ELF-1 (cell line): ENCODE measurements at regions not wholly inside any gene's neighbourhood (a gene's known extent, or its start where the extent isn't known, plus 50 kb on each side); places are given as distances from the start of the nearest gene placed in this dataset.
"Not testable (repeated sequence)": the region's sequence is repeated elsewhere in the genome, so short reads cannot be mapped to it uniquely, and the experiment has no call there.

Source experiments
- DNase-seq: peaks from one replicate; pipeline ENCODE4 v3.0.0-alpha.2; 2016; ENCODE audit warnings: low read depth, low spot score

DNA sequence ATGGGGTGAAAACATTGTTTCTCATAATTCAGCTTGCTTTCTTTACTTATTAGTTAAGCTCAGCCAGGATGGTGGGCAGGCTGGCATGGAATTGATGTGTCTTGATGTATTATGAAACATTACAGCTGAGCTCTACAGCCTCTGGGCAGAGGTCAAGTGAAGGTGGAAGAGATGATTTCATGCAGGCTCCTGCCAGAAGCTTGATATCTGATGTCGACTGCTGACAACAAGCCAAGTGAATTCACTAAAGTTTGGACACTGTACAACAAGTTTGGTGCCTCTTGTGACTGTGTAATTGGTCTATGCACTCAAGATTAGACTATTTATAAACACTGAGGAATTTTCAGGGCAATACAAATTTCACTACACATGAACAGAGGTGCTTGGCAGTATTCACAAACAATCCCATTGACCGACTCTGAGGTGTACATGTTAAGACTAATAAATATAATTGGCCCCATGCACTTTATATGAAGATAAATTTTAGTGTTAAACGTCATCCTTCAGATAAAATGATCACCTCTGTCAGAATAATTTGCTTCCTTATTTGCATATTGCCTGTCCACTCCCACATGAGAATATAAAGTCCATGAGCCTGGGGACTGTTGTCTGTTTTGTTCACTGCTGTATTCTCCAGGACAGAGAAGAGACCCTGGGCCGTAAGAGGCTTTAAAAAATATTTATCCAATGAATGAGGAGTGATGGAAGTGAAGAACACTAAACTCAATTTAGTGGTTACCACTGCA, 612.2 kb downstream of the IQCM start:
- DNase-seq = no peak

DNA sequence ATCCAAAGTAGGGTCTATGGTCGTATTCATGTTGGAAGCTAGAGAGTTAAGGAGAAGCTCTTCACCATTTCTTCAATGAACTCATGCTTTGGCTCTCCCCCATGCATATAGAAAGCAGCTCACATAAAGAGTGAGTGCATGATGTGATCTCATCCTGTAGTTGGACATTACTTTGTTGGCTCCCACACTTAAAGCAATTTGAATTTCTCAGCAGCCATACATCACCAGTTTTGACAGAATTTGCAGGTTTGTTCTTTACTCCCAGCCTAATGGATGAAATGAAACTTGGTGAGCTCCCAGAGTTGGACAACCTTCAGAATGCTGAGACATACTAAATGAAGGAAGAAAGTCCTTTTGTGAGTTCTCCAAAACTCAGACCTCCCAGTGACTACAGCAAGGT, 613.5 kb downstream of the IQCM start:
- DNase-seq = no peak

DNA sequence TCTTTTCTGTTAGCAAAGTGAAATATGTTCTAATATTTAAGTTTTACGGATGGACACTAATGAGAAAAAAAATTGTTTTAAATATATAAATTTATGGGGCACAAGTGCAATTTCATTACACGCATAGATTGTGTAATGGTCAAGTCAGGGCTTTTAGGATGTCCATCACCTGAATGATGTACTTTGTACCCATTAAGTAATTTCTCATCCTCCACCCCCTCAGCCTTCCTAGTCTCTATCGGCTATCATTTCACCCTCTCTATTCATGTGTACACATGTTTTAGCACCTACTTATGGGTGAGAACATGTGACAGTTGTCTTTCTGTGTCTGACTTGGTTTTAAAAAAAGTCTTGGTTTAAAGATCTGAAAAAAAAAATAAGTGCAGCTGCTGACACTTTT, 616.0 kb downstream of the IQCM start:
- DNase-seq = no peak

DNA sequence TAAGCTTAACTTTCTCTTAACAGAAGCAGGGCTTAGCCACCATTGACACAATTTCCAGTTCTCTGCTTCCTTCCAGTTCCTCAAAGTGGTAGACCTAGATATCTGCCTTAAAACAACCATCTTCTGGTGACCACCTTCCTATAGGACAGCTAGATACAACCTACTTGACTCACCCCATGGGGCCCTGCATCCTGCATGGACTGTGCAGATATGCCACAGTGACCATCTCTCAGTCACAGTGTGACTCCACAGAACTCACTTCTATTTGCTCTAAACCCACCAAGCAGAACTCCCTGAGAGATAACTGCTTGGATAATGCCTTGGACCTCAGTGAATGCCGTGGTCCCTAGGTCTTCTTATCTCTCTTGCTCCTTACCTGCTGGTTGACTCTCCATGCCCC, 621.6 kb downstream of the IQCM start:
- DNase-seq = no peak

DNA sequence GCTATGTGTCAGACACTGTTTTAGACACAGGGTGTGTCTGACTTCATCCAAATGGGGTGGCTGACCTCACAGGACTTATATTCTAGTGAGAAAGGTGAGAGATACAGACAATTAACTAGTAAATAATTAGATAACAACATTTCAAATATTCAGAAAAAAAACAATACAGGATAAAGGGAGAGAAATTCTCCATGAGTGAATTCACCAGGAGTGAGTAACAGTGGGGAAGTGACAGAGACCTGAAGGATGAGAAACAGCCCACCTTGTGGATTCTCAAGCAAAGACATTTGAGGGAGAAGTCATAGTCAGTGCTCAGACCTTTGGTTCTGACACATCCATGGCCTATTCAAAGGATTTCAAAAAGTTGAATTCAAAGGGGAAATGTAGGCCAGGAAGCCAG, 627.9 kb downstream of the IQCM start:
- DNase-seq = no peak

DNA sequence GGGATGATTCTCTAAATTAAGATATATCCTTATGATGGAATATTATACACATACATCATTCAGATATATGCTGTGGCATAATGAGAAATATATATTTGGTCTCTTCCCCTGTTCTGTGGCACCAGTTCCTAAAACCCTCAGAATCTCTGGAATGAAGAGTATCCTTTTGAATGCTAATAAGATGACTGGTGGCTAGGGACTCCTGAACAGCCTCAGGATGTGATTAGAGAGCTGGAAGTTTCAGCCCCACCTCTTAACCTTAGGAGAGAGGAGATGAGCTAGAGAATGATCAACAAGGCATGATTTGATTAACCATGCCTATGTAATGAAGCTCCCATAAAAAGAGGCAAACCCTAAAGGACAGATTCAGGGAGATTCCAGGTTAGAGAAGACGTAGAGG, 632.0 kb downstream of the IQCM start:
- peak; percentile 48 for DNase-seq

DNA sequence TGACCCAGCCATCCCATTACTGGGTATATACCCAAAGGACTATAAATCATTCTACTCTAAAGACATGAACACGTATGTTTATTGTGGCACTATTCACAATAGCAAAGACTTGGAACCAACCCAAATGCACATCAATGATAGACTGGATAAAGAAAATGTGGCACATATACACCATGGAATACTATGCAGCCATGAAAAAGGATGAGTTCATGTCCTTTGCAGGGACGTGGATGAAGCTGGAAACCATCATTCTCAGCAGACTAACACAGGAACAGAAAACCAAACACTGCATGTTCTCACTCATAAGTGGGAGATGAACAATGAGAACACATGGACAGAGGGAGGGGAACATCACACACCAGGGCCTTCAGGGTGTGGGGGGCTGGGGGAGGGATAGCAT, 634.2 kb downstream of the IQCM start:
- DNase-seq = not testable (repeated sequence)

DNA sequence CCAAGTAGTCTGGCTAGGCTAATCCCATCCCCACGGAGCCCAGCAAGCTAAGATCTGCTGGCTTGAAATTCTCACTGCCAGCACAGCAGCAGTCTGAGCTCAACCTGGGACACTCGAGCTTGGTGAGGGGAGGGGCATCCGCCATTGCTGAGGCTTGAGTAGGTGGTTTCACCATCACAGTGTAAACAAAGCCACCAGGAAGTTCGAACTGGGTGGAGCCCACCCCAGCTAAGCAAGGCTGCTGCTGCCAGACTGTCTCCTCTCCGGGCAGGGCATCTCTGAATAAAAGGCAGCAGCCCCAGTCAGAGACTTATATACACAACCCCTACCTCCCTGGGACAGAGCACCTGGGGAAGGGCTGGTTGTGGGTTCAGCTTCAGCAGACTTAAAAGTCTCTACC, 639.6 kb downstream of the IQCM start:
- peak; percentile 50 for DNase-seq

DNA sequence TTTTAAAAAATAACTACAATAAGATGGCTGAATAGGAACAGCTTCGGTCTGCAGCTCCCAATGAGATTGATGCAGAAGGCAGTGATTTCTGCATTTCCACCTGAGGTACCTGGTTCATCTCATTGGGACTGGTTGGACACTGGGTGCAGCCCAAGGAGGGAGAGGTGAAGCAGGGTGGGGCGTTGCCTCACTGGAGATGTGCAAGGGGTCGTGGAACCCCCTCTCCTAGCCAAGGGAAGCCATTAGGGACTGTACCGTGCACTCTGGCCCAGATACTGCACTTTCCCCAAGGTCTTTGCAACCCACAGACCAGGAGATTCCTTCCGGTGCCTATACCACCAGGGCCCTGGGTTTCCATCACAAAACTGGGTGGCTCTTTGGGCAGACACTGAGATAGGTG, 640.1 kb downstream of the IQCM start:
- DNase-seq = no peak

DNA sequence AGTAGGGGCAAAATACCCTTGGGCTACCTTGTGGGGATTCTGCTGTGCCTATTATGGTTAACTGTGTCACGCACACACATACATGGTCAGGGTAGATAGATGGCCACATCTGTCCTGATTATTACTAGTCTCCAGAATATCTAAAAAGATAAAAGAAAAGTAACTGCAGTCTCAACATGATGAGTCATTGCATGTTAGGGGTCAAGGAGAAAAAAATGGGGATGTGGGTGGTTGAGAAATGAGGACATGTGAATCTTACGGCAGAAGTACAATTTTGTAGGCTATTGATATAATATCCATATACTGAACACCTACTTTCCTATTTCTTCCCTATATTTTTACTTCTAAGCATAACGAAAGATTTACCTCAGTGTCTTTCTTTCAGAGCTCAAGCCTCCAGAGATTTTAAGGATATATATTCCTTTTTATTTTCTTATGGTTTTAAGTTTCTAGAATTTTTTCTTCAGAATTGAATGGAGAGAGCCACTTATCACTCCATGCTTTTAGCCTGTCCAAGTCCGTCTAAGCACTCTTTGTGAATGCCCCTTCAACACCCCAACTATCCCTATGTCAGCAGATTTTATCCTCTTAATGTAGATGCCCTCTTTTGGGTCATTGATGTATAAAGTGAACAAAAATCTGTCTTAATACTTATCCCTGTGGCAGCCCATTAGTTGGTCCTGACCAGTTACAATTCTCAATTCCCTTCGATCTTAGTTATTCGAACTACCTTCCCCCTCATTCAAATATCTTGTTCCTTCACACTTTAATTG, 642.2 kb downstream of the IQCM start:
- DNase-seq = no peak

DNA sequence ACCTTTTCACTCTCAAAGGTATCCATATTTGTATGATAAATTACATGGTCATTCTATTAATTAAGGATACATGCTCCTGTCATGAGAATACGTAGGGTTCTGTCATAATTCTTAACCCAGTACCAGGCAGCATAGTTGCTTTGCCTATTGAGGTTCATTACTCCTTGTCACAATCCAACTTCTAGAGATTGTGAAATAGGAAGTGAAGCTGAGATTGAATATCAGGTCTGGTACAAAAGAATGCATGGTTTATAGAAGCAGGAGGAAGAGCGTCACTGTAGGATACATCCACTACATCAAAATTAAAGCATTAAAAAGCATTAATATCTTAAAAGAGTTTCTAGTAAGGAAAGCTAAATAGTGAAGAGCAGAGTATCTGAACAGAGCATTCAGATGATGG, 647.0 kb downstream of the IQCM start:
- DNase-seq = no peak

DNA sequence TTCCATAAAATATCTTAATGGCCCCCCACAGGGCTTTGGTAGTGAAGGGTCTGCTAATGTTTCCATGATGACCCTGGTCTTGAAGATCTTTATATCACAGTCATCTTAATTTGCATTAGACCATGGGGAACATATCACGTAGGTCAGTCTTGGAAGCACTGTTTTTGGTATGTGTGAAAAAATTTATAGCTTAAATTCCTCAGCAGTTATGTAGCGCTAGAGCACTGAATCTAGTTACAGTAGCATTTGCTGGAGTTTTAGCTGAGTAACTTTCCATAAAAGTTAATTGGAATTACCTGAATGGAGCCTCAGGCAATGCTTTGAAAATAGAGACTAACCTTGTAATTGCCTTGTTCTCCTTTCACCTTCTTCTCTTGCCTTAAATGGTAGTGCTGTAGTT, 648.8 kb downstream of the IQCM start:
- DNase-seq = no peak

DNA sequence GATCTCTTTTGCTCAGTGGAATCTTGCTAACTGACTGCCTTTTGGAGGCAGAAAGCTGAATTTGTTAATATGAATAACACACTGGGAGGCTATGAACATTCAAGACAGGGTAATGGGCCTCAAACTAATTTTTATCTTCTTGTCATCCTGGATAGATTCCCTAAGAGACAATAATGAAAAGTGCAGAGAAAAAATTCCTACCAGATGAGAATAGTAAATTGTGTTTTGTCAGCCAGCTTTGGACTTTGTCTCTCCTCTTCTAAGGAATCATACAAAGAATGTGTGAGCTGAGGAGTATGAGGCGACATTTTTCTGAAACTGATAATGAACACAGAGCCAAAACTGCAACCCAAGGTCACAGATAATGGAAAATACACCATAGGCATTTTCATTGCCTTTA, 649.3 kb downstream of the IQCM start:
- no peak for DNase-seq

DNA sequence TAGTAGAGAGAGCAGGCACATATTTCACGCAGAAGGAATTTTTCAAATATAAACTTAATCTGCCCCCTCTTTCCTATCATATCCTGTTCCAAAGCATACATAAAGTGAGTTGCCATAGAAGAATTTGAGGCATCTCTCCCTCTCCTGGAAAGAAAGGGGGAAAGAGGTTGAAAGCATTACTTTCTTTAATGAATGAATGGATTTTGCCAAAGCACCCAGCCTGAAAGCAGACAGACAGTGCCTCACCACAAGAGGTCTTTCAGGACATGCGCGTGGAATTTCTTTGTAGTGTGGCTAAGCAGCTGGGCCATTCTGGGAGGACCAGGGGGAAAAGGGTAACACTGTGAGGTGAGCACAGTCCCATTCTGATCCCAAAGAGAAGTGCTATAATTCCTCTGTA, 651.4 kb downstream of the IQCM start:
- peak; percentile 34 for DNase-seq

DNA sequence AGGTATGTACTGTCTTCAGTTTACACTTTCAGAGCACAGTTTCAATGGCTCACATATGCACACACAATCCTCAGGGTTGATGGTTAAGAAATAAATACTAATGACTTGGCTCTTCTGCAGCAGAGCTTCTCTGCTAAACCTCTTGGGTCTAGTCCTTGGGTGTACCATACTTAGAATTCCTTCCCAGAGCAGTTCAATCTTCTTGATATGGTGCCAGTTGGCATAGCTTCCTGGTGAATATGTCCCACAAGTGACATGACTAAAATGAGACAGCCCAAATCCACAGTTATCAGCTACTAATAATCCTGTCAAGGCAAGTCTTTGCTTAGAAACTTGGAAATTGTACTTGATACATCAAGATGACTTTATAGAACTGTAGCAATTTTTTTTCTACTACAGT, 654.4 kb downstream of the IQCM start:
- no peak for DNase-seq

DNA sequence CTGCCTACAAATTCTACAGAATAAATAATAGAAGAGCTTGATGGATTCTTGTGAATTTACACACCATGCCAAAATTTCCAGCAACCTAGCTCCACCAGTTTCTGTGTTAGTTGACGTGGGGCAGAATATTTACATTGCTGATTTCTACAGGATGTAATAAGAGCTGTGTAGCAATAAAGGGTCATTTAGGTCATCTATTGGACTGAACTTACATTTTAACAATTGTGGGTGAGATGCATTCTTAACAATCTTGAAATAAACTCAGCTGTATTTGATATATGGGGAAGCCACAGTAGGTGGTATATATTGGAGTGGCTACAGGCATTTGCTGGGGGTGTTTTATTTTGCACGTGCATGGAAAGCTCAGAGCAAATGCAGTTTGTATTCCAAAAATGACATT, 655.3 kb downstream of the IQCM start:
- no peak for DNase-seq

DNA sequence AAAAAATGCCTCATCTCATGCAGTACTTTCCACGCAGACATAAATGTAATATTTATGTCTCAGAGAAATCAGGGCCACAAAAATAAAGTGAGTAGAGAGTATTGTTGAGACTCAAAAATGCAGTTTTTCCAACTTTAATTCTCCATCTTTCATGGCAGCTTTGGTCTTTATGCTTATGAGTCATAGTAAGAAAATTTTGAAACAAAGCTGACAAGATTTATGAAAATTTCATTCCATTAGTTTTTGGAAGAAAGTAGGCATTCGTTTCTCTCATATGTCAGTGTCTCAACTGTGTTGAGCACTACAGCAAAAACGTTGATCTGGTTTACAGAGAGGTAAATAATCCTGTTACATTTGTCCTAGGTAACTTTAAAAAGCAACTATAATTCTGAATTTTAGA, 656.8 kb downstream of the IQCM start:
- no peak for DNase-seq

DNA sequence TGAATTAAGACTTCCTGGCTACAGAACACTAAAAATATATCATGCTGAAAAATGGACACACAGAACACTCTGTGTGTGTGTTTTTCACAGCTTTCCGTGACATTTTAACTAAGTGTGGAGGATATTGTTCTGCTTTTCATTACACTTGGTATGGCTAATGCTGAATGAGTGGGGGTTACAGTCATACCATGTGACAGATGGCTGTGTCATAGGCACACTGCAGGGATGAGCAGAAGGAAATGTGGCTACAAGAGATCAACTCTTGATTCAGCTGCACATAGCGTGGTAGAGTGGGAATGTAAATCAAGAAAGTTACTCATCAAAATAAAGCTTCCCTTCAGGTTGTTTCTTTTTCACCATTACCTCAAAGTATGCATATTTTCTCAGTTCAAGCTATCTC, 669.8 kb downstream of the IQCM start:
- no peak for DNase-seq

DNA sequence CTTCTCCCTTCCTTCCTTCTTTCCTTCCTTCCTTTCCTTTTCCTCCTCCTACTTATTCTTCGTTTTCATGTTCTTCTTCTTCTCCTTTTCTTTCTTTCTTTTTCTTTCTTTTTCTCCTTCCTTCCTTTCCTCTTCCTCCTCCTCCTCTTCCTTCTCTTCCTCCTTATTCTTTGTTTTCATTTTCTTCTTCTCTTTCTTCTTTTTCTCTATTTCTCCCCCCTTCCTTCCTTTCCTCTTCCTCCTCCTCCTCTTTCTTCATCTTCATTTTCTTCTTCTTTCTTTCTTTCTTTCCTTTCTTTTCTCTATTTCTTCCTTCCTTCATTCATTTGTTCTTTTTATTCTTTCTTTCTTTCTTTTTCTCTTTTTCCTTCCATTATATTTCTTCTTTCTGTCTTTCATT, 671.6 kb downstream of the IQCM start:
- no peak for DNase-seq

DNA sequence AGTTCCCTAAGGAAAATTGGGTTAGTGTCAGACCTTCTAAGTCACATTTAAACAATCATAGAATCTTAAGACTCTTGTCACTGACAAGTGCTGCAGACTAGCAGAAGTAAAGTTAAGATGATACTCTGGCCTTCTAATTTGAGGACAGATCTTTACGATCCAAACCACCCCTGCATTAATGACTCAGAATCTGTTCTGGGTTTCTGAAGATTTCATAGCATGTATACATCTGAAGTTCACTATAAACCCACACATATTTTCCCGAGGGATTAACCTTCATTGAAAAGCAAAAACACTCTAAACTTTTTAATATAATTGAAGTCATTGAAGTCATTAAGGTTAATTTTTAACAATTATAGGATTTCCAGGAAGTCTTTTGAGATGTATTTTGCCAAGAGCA, 674.3 kb downstream of the IQCM start:
- no peak for DNase-seq

DNA sequence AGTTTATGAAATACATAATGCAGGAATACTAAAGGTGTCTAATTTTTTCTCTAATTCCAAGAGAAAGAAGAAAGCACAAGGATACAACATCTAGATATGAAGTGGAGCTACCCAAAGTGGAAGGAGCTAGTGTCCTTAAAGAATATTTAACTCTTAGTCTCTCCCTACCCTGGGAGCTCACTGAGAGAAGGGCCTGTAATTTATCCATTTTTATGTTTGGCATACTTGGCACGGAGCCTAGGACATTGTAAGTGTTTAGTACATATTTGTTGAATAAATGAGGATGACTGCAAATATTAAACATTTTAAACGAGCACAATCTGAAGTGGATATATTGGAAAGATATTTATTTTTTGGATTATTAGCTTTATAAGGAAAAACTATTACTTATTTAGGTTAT, 674.8 kb downstream of the IQCM start:
- no peak for DNase-seq

DNA sequence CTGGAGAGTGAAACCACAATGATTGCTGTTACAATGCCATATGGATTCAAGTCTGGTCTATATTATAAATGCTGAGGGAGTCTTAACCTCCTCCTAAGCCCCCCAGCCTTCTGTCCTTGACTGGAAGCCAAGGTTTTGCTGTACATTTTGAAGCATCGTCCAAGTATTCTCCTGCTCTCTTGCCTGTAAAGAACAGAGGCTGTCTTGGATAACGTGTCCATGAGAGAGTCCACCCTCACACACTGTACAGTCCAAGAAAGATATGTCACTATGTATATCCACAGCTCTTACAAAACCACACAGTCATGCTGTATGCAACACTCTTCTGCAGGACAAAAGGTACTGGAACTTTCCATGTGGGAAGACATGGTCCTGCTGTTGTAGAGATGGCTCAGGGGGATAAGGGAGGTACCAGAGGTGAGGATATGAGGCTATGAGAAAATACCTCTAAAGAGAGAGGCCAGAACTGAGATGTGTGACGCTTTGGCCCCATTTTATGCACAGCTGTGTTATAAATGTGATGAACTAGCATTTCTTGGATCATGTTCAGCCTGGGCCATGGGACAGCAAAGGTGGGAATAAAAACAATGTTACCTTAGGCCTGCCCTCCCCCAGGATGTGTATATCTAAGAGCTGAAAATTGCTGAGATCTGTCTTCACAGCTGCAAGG, 678.6 kb downstream of the IQCM start:
- DNase-seq = no peak

DNA sequence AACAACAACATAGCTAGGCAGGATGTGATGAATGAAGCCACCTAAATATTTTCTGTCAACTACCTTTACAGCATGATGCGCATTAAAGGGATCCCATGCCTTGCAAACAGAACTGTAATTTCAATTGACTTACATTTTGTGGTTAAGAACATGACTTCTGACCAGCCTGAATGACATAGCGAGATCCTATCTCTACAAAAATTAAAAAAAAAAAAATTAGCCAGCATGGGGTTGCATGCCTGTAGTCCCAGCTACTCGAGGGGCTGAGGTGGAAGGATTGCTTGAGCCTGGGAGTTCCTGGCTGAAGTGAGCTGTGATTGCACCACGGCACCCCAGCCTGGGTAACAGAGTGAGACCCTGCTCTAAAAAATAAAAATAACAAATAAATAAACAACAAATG, 680.6 kb downstream of the IQCM start:
- no peak for DNase-seq
